OCI-LY3 (cell line): ENCODE measurements at regions not wholly inside any gene's neighbourhood (a gene's known extent, or its start where the extent isn't known, plus 50 kb on each side); places are given as distances from the start of the nearest gene placed in this dataset.

ENCODE experiments used
- H2AFZ ChIP-seq: fragments of 200-600, 300-600 bp; shearing (Covaris generic); 2 replicates; pipeline ENCODE4 v1.6.0; 2014; ENCODE audit warnings: antibody characterized with exemption, low read depth, low read length
- H3K27ac ChIP-seq: fragments of 200-600, 300-600 bp; sonication (generic); 2 replicates; pipeline ENCODE4 v1.5.1; 2014; ENCODE audit warnings: mild to moderate bottlenecking, low read length, moderate library complexity, mixed read lengths
- H3K27me3 ChIP-seq: fragments of 200-600, 300-600 bp; sonication (generic); 2 replicates; pipeline ENCODE4 v1.6.1; 2014; ENCODE audit warnings: low read depth, low read length, mixed read lengths
- H3K36me3 ChIP-seq: fragments of 200-600, 300-600 bp; sonication (generic); replicated peaks from 2 replicates; pipeline ENCODE3; 2014; ENCODE audit warnings: low read depth, low read length, mixed read lengths
- H3K4me1 ChIP-seq: fragments of 300-600, 200-600 bp; sonication (generic); 2 replicates; pipeline ENCODE4 v1.6.1; 2014; ENCODE audit warnings: low read length, mixed read lengths
- H3K4me2 ChIP-seq: fragments of 200-600, 300-600 bp; sonication (generic); 2 replicates; pipeline ENCODE4 v1.6.1; 2014; ENCODE audit warnings: low read length, mixed read lengths
- H3K4me3 ChIP-seq: fragments of 300-600, 200-600 bp; sonication (generic); 2 replicates; pipeline ENCODE4 v1.5.1; 2014; ENCODE audit warnings: antibody characterized with exemption, mild to moderate bottlenecking, low read length, moderate library complexity
- H3K79me2 ChIP-seq: fragments of 300-600, 200-600 bp; shearing (Covaris generic); 2 replicates; pipeline ENCODE4 v1.6.1; 2014; ENCODE audit warnings: mild to moderate bottlenecking, low read length, mixed read lengths
- H3K9ac ChIP-seq: fragments of 300-600, 200-600 bp; shearing (Covaris generic); 2 replicates; pipeline ENCODE4 v1.6.0; 2014; ENCODE audit warnings: mild to moderate bottlenecking, low read length, moderate library complexity
- H3K9me3 ChIP-seq: fragments of 200-600, 300-600 bp; shearing (Covaris generic); 2 replicates; pipeline ENCODE4 v1.6.1; 2014; ENCODE audit warnings: low read length, mixed read lengths; ENCODE audit not compliant: insufficient read depth
- H4K20me1 ChIP-seq: fragments of 200-600, 300-600 bp; sonication (generic); 2 replicates; pipeline ENCODE4 v1.6.1; 2016; ENCODE audit warnings: low read length, mixed read lengths; ENCODE audit not compliant: insufficient read depth
- EZH2phosphoT487 ChIP-seq: fragments of 200-600 bp; shearing (Covaris generic); IDR thresholded peaks from 2 replicates; pipeline ENCODE4 v1.6.1; 2018; ENCODE audit warnings: antibody characterized with exemption, mixed run types, low read depth
- TF ChIP-seq, protein P1 (sequence below): fragments of 200-600, 300-600 bp; sonication (generic); IDR thresholded peaks from 2 replicates; pipeline ENCODE4 v1.5.1; 2014; ENCODE audit warnings: antibody characterized with exemption, low read length, low read depth

DNA sequence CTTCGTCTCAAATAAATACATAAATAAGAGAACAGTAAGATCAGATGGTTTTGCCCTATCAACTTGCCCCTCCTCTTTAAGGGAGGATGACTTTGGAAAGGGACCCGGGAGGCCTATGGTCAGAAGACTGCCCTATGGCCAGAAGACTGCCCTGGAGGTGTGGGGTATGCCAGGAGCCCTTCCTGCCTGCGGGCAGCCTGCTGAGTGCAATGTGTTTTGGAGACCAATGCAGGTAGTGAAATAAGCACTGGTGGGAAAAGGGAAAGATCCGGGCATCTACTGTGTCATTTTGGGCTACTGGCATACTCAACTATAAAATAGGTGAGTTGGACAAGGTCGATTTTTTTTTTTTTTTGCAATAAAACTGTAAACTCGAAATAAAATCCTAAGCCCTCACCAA, 129.8 kb upstream of the SLC34A2 start:
- no peak for TF ChIP-seq EZH2phosphoT487
- TF ChIP-seq, protein P1, sequence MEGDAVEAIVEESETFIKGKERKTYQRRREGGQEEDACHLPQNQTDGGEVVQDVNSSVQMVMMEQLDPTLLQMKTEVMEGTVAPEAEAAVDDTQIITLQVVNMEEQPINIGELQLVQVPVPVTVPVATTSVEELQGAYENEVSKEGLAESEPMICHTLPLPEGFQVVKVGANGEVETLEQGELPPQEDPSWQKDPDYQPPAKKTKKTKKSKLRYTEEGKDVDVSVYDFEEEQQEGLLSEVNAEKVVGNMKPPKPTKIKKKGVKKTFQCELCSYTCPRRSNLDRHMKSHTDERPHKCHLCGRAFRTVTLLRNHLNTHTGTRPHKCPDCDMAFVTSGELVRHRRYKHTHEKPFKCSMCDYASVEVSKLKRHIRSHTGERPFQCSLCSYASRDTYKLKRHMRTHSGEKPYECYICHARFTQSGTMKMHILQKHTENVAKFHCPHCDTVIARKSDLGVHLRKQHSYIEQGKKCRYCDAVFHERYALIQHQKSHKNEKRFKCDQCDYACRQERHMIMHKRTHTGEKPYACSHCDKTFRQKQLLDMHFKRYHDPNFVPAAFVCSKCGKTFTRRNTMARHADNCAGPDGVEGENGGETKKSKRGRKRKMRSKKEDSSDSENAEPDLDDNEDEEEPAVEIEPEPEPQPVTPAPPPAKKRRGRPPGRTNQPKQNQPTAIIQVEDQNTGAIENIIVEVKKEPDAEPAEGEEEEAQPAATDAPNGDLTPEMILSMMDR: no peak

DNA sequence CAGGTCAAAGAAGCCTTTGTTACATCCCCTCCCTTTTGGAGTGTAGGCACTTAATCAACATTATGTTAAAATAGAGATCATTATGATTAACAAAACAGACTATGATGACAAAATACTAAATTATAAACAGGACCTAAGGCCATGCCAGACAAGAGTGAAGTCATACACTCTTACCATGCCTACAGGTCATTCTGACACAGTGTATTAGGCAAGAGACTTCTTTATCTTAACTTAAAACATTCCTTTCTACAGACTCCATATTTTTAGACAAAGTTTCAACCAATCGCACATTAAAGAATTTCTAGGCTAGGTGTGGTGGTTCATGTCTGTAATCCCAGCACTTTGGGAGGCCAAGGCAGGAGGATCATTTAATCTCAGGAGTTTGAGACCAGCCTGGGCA, 128.6 kb upstream of the SLC34A2 start:
- H4K20me1 ChIP-seq: no peaks in the 10 kb centered on the region
- H3K9me3 ChIP-seq: no peaks in the 10 kb centered on the region
- no peak overlapping the region for H3K9ac ChIP-seq
- H3K4me1 ChIP-seq: no peaks in the 10 kb centered on the region
- no peaks in the 10 kb centered on the region for H3K79me2 ChIP-seq
- H3K36me3 ChIP-seq: no peaks in the 10 kb centered on the region
- H3K4me2 ChIP-seq: no peak overlapping the region
- no peak overlapping the region for H2AFZ ChIP-seq
- H3K27ac ChIP-seq: no peak overlapping the region
- TF ChIP-seq, protein P1: no peak
- TF ChIP-seq EZH2phosphoT487: no peak
- peaks cover 14% of the 10 kb centered on the region; the same call in 1 of the 2 replicates for H3K27me3 ChIP-seq
- no peak overlapping the region for H3K4me3 ChIP-seq

More for the DNA sequence above, 129.8 kb upstream of the SLC34A2 start:
- Histone ChIP-seq H3K9ac (no peak overlapping the region), H3K79me2 (no peaks in the 10 kb centered on the region), H3K4me1 (no peaks in the 10 kb centered on the region), H3K4me3 (no peak overlapping the region), H2AFZ (no peak overlapping the region), H3K36me3 (no peaks in the 10 kb centered on the region), H3K27ac (no peak overlapping the region), H3K9me3 (no peaks in the 10 kb centered on the region), H3K27me3 (peaks cover 14% of the 10 kb centered on the region; the same call in 1 of the 2 replicates), H3K4me2 (no peak overlapping the region), H4K20me1 (no peaks in the 10 kb centered on the region)

DNA sequence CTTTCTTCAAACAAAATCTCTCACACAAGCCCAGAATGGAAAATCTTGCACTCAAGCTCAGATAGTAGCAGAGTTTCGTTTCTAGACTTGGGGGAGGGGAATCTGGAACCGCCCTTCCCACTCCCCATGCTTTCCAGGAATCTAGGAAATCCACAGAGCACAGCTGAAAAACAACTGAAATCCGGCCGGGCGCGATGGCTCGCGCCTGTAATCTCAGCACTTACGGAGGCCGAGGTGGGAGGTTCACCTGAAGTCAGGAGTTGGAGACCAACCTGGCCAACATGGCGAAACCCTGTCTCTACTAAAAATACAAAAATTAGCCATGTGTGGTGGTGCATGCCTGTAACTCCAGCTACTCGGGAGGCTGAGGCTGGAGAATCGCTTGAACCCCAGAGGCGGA, 127.3 kb upstream of the SLC34A2 start:
- no peak for TF ChIP-seq EZH2phosphoT487
- TF ChIP-seq, protein P1: no peak
- H3K9me3 ChIP-seq: no peaks in the 10 kb centered on the region
- no peaks in the 10 kb centered on the region for H3K4me1 ChIP-seq
- no peak overlapping the region for H2AFZ ChIP-seq
- no peaks in the 10 kb centered on the region for H4K20me1 ChIP-seq
- no peak overlapping the region for H3K4me2 ChIP-seq
- H3K36me3 ChIP-seq: no peaks in the 10 kb centered on the region
- H3K27me3 ChIP-seq: 0 out of 2 replicates have a peak, but pooled peaks cover 9% of the 10 kb centered on the region
- H3K27ac ChIP-seq: no peak overlapping the region
- no peaks in the 10 kb centered on the region for H3K79me2 ChIP-seq
- H3K9ac ChIP-seq: no peak overlapping the region
- no peak overlapping the region for H3K4me3 ChIP-seq

DNA sequence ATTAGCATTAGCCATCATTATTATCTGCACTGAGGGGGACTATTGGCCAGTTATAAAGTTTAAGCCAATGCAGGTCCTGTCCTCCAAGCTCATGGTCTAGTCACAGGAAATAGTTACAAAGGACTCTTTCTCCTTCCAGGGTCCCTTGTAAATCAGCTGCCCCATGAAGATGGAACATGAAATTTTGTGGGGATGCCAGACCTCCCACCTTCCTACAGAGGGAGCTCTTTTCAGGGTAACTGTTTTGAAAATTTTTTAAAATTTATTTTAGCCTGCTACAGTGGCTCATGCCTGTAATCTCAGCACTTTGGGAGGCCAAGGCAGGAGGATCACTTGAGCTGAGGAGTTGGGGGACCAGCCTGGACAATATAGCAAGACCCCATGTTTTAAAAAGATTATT, 124.4 kb upstream of the SLC34A2 start:
- TF ChIP-seq EZH2phosphoT487: no peak
- TF ChIP-seq, protein P1: peak; percentile 40; the same call in 1 of the 2 replicates
- Histone ChIP-seq H3K79me2 (no peaks in the 10 kb centered on the region), H3K27me3 (peaks cover 27% of the 10 kb centered on the region), H4K20me1 (no peaks in the 10 kb centered on the region), H3K4me1 (peaks cover 9% of the 10 kb centered on the region), H3K4me3 (no peak overlapping the region), H3K36me3 (no peaks in the 10 kb centered on the region), H3K9me3 (no peaks in the 10 kb centered on the region), H3K27ac (no peak overlapping the region), H3K9ac (no peak overlapping the region), H3K4me2 (no peak overlapping the region), H2AFZ (no peak overlapping the region)
